Dedifferentiated amniotic fluid mesenchymal stem cell (primary cell): ENCODE measurements at regions not wholly inside any gene's neighbourhood (a gene's known extent, or its start where the extent isn't known, plus 50 kb on each side); places are given as distances from the start of the nearest gene placed in this dataset.
"Not testable (repeated sequence)": the region's sequence is repeated elsewhere in the genome, so short reads cannot be mapped to it uniquely, and the experiment has no call there.

Experiments
- DNase-seq: peaks from one replicate; pipeline ENCODE4 v3.0.0-alpha.2; 2016; ENCODE audit errors: extremely low spot score

GRCh38 chr15:96201696-96202095 is 128.8 kb upstream of the NR2F2 start:
- DNase-seq = no peak

DNA sequence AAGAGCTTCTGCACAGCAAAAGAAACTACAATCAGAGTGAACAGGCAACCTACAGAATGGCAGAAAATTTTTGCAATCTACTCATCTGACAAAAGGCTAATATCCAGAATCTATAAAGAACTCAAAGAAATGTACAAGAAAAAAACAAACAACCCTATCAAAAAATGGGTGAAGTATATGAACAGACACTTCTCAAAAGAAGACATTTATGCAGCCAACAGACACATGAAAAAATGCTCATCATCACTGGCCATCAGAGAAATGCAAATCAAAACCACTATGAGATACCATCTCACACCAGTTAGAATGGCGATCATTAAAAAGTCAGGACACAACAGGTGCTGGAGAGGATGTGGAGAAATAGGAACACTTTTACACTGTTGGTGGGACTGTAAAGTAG is 124.9 kb upstream of the NR2F2 start:
- not testable (repeated sequence) for DNase-seq

- DNase-seq = no peak
These were observed 123.0 kb upstream of the NR2F2 start for GRCh38 chr15:96207377-96208006.

GRCh38 chr15:96209285-96209735 is 121.2 kb upstream of the NR2F2 start:
- DNase-seq = no peak

DNA sequence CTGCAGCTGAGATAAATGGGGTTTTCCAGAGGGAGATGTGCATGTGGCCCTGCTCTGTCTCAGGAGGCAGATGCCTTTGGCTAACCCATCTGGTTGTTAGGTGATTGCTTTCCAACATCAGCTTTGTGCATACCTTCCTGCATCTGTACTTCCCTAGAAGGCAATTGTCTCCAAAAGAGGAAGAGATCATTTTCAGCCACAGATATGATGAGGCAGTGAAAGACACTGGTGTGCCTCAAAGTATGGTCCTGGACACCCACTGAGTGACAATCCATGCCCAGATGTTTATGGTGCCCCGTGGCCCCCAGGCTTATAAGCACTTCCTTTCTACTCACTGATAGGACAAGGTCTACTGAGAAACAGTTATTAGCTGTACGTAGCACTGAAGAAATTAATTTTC is 117.5 kb upstream of the NR2F2 start:
- DNase-seq = no peak

- no peak for DNase-seq
These were observed 116.6 kb upstream of the NR2F2 start for GRCh38 chr15:96213896-96214295.

- DNase-seq = not testable (repeated sequence)
These were observed 114.0 kb upstream of the NR2F2 start for GRCh38 chr15:96216481-96216880.

- no peak for DNase-seq
These were observed 112.5 kb upstream of the NR2F2 start for GRCh38 chr15:96217983-96218382.

DNA sequence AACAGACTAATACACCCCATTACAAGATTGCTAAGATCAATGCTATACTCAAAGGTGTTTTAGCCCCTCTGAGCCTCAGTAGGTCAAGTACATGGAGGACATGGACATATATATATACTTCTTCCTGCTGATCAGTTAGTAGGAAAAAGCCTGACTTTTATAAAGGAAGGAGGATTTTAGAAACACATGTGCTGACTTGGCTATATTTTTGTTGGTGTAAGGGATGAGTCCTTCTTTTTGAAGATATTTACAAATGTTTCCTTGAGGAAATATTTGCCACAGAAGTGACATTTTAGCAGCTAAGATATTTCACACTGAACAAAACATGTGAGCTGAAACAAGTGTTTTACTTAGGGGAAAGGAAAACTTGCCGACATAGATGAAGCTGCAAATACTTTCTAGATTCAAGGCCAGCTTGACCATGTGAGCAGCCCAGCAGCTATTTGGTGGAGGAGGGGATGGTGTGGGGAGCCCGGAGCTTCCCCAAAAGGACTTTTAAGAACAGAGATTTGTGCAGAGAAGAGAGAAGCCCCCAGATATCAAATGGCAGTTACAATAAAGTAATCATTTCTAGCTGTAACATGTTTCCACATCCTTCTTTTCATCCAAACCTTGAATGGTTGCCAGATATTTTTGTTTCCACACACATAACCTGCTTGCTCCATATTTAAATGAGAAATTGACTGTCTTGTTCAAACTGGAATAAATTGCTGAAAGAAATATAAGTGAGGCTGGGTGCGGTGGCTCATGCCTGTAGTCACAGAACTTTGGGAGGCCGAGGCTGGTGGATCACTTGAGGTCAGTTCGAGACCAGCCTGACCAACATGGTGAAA is 111.7 kb upstream of the NR2F2 start:
- DNase-seq = no peak

GRCh38 chr15:96219681-96220080 is 110.8 kb upstream of the NR2F2 start:
- no peak for DNase-seq

GRCh38 chr15:96220657-96221056 is 109.8 kb upstream of the NR2F2 start:
- no peak for DNase-seq

GRCh38 chr15:96222981-96223380 is 107.5 kb upstream of the NR2F2 start:
- DNase-seq = no peak

DNA sequence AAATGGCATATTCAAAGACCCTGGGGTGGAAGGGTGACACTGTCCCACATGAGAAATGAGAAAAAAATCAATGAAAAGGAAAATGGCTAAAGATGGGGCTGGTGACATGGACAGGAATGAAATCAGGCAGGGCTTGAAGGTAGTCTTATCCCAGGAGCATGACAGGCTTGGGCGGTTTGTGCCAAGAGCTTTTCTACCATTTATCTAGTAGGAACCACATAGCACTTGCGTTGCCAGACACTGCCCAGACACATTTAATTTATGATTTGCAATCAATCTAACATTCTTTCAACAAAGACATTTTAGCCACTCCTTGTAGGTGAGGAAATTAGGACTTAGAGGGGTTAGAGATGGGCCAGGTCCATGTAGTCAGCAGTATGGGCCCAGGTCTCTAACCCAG is 106.6 kb upstream of the NR2F2 start:
- no peak for DNase-seq

DNA sequence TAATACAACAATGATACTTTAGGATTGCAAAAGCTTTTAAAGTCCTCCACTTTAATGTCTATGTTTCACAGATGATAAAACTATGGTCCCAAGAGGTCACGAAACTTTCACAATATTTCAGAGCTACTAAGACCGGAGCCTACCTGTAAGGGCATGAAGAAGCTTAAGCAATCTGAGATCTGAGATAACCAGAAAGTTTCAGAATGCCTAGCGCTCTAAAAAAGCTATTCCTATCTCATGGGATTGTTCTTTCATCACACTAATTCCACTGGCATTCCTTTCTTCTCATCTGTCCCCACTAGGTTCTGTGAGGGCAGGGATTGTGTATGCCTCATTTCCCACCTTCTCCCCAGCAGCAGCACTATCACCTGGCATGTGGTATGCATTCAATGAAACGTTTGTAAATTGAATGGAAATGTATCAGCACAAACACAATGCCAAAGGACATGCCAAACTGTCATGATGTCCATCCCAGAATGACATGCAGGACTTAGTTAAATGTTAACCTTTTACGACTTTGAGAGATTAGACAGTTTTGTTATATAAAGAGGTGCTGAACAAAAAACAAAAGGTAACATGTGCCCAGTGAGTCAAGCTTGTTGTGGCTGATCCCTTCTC is 104.7 kb upstream of the NR2F2 start:
- DNase-seq = no peak

DNA sequence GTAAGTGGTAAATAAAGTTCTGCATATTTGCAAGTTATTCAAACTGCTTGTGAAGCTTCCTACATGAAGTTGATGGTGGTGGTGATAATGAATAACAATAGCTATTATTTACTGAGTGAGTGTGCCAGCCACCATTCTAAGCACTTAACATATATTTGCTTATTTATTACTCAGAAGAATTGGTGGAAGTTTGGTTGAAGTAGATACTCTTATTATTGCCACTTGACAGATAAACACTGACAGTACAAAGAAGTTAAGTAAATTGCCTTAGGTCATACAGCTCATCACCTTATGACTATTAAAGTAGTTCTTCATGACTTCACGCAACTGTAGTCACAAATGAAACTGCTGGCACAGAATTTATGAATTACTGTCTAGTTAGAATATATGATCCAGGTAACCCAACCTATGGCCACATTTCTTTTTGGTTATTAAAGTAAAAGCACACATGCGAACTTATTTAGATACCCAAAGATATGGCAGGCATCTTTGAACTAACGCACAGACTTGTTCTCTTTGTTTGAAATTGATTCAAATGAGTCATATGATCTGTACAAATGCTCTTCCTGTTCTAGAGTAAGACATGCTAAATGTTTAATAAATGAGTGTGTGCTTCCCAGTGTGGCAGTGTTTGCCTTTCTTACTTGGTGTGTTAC is 99.8 kb upstream of the NR2F2 start:
- no peak for DNase-seq

DNA sequence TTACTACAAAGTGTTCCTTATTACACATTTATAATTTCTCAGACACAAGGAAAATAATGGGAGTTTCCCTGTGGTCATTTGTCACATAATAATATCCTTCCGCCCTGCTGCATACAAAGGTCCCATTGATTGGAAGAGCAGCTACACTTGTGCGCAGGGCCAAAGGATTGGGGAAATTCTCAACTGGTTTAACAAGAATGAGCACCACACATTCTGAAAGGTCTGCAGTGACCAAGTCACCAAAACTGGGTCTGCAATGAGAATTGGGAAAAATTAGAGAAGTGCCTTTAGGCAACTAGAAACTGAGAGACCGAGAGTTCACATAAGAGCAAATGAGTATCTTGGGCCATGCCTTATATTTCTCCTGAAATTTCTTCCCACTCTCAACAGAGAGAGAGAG is 98.2 kb upstream of the NR2F2 start:
- no peak for DNase-seq

DNA sequence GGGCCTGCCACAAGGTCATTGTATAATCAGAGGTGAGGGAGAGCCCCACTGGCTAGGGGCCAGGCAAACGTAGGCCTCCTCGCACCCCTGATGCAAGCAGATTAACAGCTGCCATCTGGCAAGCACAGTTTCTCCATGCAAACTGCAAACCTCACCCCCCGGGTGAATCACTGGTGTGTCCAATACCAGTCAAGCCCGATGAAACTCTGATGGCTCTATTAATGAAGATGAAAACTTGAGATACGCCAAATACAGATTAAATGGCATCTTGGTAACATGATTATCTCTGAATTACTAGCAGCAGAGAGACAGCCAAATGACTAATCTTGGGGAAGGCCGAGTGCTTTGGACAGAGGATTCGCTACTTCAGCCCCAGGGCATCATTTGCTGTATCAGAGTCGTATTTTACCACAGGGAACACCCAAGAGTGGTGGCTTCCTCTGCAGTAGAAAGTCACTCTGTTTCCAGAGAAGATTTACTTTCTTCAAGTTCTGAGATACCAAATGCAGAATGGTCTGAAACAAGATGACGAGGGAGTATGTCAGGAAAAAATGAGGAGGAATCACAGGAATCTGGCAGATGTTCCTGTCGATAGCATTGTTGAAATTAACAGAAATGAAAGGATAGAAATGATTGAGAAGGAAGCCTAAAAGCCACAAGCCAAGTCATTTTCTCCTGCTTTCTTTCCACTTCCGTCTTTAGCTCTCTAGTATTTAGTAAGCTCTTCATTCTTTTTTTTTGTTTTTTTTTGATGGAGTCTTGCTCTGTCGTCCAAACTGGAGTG is 96.2 kb upstream of the NR2F2 start:
- DNase-seq = no peak

GRCh38 chr15:96237002-96237401 is 93.5 kb upstream of the NR2F2 start:
- no peak for DNase-seq

DNA sequence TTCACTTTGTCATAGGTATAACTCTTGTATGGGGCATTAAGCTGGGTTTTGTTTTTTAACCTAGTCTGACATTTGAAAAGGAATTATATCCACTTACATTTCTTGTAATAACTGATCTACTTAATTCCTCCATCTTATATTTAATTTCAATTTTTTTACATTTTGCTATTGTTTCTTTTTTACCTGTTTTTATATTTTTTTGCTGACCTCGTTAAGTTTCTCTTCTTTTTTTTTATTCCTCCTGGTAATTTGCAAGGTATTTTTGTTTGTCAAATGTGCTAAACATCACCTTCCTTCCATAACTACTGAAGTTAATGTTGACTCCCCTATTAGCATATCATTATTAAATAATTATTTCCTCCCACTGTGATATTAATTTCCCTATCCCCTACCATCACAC is 87.7 kb upstream of the NR2F2 start:
- DNase-seq = no peak

DNA sequence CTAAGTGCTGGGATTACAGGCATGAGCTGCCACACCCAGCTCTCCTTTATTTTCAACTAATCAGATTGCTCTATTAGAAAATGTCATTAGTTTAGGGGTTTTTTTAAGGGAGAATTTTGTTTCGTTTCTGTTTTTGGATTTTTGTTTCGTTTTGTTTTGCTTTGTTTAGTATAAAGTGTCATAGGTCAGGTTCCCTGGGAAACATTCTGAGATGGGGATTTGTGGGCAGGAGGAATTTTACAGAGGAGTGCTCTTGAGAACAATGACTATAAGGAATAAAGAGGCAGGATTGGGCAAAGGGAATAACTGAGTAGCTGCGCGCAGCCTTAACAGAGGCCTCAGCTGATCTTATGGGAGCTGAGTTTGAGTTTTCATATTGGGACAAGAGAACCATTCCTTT is 86.8 kb upstream of the NR2F2 start:
- no peak for DNase-seq

DNA sequence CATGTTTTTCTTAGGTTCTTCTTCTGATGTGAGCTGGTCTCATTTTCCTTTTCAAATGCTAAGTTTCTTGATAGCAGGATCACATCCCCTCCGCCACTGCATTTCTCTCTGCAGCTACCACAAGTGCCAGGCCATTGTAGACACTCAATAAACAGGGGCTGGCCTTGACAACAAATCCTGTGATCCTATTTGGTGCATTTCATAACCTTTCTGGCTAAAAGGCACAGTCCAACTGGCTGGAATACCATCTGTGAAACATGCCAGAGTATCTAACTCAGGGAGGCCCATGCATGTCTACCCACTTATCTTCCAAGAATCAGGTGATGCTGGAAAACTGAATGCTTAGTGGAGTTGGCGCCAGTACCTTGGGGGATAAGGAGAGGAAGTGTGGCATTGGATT is 85.2 kb upstream of the NR2F2 start:
- DNase-seq = no peak

DNA sequence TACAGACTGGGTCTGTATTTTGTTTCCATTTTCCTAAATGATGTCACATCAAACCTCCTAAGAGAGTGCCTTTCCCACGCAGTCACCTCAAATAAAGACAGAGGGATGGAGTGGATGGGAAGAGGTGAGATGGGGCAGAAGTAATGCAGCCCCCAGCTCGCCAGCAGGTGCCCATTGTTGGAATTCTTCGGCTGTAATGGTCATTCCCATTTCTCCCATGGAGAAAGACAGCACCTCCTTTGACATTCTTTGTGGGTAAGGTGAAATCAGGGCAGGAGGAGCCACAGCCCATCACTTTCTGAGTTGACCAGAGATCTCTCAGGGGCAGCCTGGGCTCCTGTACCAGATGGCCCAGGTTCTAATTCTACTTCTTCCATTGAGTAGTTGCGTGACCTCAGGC is 84.4 kb upstream of the NR2F2 start:
- no peak for DNase-seq
